HCT116 (cell line): ENCODE measurements at regions not wholly inside any gene's neighbourhood (a gene's known extent, or its start where the extent isn't known, plus 50 kb on each side); places are given as distances from the start of the nearest gene placed in this dataset.

ENCODE experiments used
- CEBPB ChIP-seq: IDR thresholded peaks from 2 replicates; pipeline ENCODE4 v1.6.1; 2012; ENCODE audit warnings: low read depth
- ELF1 ChIP-seq: IDR thresholded peaks from 2 replicates; pipeline ENCODE4 v1.6.1; 2012; ENCODE audit warnings: low read depth, borderline replicate concordance
- FOSL1 ChIP-seq: IDR thresholded peaks from 2 replicates; pipeline ENCODE4 v1.6.1; 2012; ENCODE audit warnings: low read depth
- POLR2A ChIP-seq: IDR thresholded peaks from 2 replicates; pipeline ENCODE4 v1.7.0; 2011; ENCODE audit warnings: borderline replicate concordance; ENCODE audit not compliant: insufficient read depth, insufficient read length; ENCODE audit errors: extremely low read depth
- TCF7L2 ChIP-seq: IDR thresholded peaks from 2 replicates; pipeline ENCODE4 v1.7.0; 2011; ENCODE audit warnings: borderline replicate concordance, inconsistent platforms; ENCODE audit not compliant: insufficient read depth, insufficient read length; ENCODE audit errors: extremely low read depth
- ZFX ChIP-seq: fragments of 450-650 bp; IDR thresholded peaks from 2 replicates; pipeline ENCODE4 v1.6.1; 2017
- ZNF274 ChIP-seq: fragments of 200-500 bp; sonication (Bioruptor generic); IDR thresholded peaks from 2 replicates; pipeline ENCODE4 v1.6.1; 2014; ENCODE audit warnings: mild to moderate bottlenecking, low read depth, low read length, inconsistent platforms
- TF ChIP-seq, protein P1 (sequence below), 3 experiments: fragments of 200-600 bp in 1 of 3; sonication (generic) in 1 of 3; IDR thresholded peaks in 2 of 3; conservative IDR thresholded peaks in 1 of 3; 2 replicates each; pipeline ENCODE4 v1.5.1; 2012 to 2017; ENCODE audit warnings: low read depth in 2 of 3, low read length in 2 of 3, antibody characterized with exemption in 1 of 3, borderline replicate concordance in 1 of 3, control low read depth in 1 of 3, mild to moderate bottlenecking in 1 of 3, mixed read lengths in 1 of 3, mixed run types in 1 of 3, moderate library complexity in 1 of 3; ENCODE audit not compliant: insufficient read depth in 1 of 3
- TF ChIP-seq, protein P2 (sequence below): IDR thresholded peaks from 2 replicates; pipeline ENCODE4 v1.6.1; 2012; ENCODE audit warnings: low read depth

- TF ChIP-seq, protein P1, sequence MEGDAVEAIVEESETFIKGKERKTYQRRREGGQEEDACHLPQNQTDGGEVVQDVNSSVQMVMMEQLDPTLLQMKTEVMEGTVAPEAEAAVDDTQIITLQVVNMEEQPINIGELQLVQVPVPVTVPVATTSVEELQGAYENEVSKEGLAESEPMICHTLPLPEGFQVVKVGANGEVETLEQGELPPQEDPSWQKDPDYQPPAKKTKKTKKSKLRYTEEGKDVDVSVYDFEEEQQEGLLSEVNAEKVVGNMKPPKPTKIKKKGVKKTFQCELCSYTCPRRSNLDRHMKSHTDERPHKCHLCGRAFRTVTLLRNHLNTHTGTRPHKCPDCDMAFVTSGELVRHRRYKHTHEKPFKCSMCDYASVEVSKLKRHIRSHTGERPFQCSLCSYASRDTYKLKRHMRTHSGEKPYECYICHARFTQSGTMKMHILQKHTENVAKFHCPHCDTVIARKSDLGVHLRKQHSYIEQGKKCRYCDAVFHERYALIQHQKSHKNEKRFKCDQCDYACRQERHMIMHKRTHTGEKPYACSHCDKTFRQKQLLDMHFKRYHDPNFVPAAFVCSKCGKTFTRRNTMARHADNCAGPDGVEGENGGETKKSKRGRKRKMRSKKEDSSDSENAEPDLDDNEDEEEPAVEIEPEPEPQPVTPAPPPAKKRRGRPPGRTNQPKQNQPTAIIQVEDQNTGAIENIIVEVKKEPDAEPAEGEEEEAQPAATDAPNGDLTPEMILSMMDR (IDR thresholded peaks at IDR 0.05 in 2 of 3, conservative IDR thresholded peaks at IDR 0.05 in 1 of 3; ENCODE audit: borderline replicate concordance in 1 of 3, insufficient read depth in 1 of 3, low read depth in 2 of 3, low read length in 2 of 3), result no peak
- TF ChIP-seq FOSL1 (no peak), POLR2A (no peak), ELF1 (no peak), CEBPB (no peak), ZNF274 (no peak), ZFX (no peak), TCF7L2 (no peak)
- TF ChIP-seq, protein P2, sequence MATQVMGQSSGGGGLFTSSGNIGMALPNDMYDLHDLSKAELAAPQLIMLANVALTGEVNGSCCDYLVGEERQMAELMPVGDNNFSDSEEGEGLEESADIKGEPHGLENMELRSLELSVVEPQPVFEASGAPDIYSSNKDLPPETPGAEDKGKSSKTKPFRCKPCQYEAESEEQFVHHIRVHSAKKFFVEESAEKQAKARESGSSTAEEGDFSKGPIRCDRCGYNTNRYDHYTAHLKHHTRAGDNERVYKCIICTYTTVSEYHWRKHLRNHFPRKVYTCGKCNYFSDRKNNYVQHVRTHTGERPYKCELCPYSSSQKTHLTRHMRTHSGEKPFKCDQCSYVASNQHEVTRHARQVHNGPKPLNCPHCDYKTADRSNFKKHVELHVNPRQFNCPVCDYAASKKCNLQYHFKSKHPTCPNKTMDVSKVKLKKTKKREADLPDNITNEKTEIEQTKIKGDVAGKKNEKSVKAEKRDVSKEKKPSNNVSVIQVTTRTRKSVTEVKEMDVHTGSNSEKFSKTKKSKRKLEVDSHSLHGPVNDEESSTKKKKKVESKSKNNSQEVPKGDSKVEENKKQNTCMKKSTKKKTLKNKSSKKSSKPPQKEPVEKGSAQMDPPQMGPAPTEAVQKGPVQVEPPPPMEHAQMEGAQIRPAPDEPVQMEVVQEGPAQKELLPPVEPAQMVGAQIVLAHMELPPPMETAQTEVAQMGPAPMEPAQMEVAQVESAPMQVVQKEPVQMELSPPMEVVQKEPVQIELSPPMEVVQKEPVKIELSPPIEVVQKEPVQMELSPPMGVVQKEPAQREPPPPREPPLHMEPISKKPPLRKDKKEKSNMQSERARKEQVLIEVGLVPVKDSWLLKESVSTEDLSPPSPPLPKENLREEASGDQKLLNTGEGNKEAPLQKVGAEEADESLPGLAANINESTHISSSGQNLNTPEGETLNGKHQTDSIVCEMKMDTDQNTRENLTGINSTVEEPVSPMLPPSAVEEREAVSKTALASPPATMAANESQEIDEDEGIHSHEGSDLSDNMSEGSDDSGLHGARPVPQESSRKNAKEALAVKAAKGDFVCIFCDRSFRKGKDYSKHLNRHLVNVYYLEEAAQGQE, result no peak
Observed at GRCh38 chr2:35160871-35161270, 1194.7 kb upstream of the CRIM1 start.
